ENCODE measurements at regions not wholly inside any gene's neighbourhood (a gene's known extent, or its start where the extent isn't known, plus 50 kb on each side); places are given as distances from the start of the nearest gene placed in this dataset.
A peak's percentile ranks its signal among the peaks of the same experiment; 100 is the strongest.

DNA sequence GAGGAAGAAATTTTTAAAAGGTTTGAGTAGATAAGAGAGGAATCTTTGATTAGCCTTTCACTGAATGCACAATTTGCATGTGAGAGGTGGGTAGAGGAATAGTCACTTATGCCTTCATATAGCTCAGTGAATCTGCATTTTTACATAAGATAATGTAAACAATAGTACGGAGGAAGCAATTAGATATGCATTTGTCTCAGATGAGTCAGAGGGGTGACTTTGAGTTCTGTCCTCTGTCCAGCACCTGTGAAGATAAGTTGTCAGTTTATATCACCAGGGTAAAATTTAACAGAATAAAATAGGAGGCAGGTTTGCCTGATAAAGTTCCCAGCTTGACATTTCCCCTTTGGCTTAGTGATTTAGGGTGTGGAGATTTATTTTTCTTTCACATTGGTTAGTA is 841.9 kb downstream of the PCDH18 start:
- Mint-ChIP-seq H3K4me3 (ENCODE audit: unreplicated experiment) (no peak overlapping the region), H3K9me3 (ENCODE audit: unreplicated experiment) (no peaks in the 10 kb centered on the region), H3K4me1 (ENCODE audit: unreplicated experiment) (peaks cover 10% of the 10 kb centered on the region), H3K27me3 (ENCODE audit: unreplicated experiment) (no peaks in the 10 kb centered on the region), H3K36me3 (ENCODE audit: unreplicated experiment) (no peaks in the 10 kb centered on the region), H3K27ac (ENCODE audit: unreplicated experiment) (no peak overlapping the region)
- no peak for DNase-seq (ENCODE audit: extremely low spot score, unreplicated experiment)
- TF ChIP-seq, protein P1, sequence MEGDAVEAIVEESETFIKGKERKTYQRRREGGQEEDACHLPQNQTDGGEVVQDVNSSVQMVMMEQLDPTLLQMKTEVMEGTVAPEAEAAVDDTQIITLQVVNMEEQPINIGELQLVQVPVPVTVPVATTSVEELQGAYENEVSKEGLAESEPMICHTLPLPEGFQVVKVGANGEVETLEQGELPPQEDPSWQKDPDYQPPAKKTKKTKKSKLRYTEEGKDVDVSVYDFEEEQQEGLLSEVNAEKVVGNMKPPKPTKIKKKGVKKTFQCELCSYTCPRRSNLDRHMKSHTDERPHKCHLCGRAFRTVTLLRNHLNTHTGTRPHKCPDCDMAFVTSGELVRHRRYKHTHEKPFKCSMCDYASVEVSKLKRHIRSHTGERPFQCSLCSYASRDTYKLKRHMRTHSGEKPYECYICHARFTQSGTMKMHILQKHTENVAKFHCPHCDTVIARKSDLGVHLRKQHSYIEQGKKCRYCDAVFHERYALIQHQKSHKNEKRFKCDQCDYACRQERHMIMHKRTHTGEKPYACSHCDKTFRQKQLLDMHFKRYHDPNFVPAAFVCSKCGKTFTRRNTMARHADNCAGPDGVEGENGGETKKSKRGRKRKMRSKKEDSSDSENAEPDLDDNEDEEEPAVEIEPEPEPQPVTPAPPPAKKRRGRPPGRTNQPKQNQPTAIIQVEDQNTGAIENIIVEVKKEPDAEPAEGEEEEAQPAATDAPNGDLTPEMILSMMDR (IDR thresholded peaks at IDR 0.05): no peak

DNA sequence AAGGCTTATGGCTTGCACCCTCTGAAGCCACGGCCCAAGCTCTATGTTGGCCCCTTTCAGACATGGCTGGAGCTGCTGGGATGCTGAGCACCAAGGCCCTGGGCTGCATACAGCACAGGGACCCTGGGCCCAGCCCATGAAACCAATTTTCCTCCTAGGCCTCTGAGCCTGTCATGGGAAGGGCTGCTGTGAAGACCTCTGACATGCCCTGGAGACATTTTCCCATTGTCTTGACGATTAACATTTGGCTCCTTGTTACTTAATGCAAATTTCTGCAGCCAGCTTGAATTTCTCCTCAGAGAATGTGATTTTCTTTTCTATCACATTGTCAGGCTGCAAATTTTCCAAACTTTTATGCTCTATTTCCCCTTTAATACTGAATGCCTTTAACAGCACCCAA is 844.7 kb downstream of the PCDH18 start:
- Mint-ChIP-seq H3K27me3 (ENCODE audit: unreplicated experiment) (no peaks in the 10 kb centered on the region), H3K4me1 (ENCODE audit: unreplicated experiment) (peaks cover 10% of the 10 kb centered on the region), H3K36me3 (ENCODE audit: unreplicated experiment) (no peaks in the 10 kb centered on the region), H3K9me3 (ENCODE audit: unreplicated experiment) (no peaks in the 10 kb centered on the region), H3K27ac (ENCODE audit: unreplicated experiment) (no peak overlapping the region), H3K4me3 (ENCODE audit: unreplicated experiment) (no peak overlapping the region)
- TF ChIP-seq, protein P1 (IDR thresholded peaks at IDR 0.05): no peak
- no peak for DNase-seq (ENCODE audit: extremely low spot score, unreplicated experiment)

DNA sequence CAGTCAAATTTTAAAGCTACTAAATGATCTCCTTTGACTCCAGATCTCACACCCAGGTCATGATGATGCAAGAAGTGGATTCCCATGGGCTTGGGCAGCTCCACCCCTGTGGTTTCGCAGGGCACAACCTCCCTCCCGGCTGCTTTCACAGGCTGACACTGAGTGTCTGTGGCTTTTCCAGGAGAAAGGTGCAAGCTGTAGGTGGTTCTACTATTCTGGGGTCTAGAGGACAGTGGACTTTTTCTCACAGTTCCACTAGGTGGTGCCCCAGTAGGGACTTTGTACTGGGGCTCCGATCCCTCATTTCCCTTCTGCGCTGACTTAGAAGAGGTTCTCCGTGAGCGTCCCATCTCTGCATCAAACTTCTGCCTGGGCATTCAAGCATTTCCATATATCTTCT is 845.2 kb downstream of the PCDH18 start:
- no peak overlapping the region for H3K27ac Mint-ChIP-seq (ENCODE audit: unreplicated experiment)
- no peaks in the 10 kb centered on the region for H3K27me3 Mint-ChIP-seq (ENCODE audit: unreplicated experiment)
- TF ChIP-seq, protein P1 (IDR thresholded peaks at IDR 0.05): peak; percentile 19
- DNase-seq (ENCODE audit: extremely low spot score, unreplicated experiment): no peak
- H3K4me3 Mint-ChIP-seq (ENCODE audit: unreplicated experiment): no peak overlapping the region
- H3K4me1 Mint-ChIP-seq (ENCODE audit: unreplicated experiment): peaks cover 10% of the 10 kb centered on the region
- H3K9me3 Mint-ChIP-seq (ENCODE audit: unreplicated experiment): no peaks in the 10 kb centered on the region
- no peaks in the 10 kb centered on the region for H3K36me3 Mint-ChIP-seq (ENCODE audit: unreplicated experiment)

DNA sequence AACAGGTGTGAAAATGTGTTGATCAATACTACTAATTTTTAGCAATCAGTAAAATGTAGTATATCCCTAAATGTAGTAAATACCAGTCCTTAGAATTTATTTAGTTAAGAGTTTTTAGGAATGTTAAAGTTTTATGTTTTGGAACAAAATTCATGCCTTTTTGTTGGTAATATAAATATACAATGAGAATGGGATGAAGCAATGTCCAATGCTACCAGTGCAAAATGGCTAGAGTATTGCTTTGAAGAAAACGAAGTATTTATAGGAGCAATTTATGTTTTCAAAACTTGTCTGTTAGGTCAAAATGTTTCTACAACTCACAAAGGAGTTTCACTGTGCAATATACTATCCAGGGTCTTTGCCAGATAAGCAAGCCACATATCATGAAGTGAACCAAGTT is 851.5 kb downstream of the PCDH18 start:
- no peak for DNase-seq (ENCODE audit: extremely low spot score, unreplicated experiment)
- TF ChIP-seq, protein P1 (IDR thresholded peaks at IDR 0.05): no peak
- Mint-ChIP-seq H3K4me1 (ENCODE audit: unreplicated experiment) (peaks cover 13% of the 10 kb centered on the region), H3K9me3 (ENCODE audit: unreplicated experiment) (no peaks in the 10 kb centered on the region), H3K27me3 (ENCODE audit: unreplicated experiment) (no peaks in the 10 kb centered on the region), H3K36me3 (ENCODE audit: unreplicated experiment) (no peaks in the 10 kb centered on the region), H3K27ac (ENCODE audit: unreplicated experiment) (no peak overlapping the region), H3K4me3 (ENCODE audit: unreplicated experiment) (no peak overlapping the region)

DNA sequence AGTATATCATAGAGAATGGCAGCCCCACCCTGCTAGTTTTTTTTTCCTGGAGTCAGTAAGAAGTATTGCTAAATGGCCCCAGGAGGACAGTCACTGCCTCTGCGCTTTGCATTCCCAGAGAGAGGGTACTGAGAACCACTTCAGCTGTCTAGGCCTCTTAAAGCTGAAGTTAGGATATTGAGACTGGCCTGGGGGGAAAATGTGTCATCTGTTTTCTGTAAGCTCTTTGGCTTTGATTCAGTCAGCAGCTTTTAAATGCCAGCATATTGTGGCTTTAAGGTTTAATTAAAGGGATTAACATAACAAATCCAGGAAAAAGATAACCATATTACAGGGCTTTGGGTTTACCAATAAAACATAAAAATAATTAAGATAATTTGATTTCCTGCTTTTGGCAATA is 852.0 kb downstream of the PCDH18 start:
- Mint-ChIP-seq H3K36me3 (ENCODE audit: unreplicated experiment) (no peaks in the 10 kb centered on the region), H3K27me3 (ENCODE audit: unreplicated experiment) (no peaks in the 10 kb centered on the region), H3K4me1 (ENCODE audit: unreplicated experiment) (peaks cover 13% of the 10 kb centered on the region), H3K4me3 (ENCODE audit: unreplicated experiment) (no peak overlapping the region), H3K9me3 (ENCODE audit: unreplicated experiment) (no peaks in the 10 kb centered on the region), H3K27ac (ENCODE audit: unreplicated experiment) (no peak overlapping the region)
- no peak for DNase-seq (ENCODE audit: extremely low spot score, unreplicated experiment)
- TF ChIP-seq, protein P1 (IDR thresholded peaks at IDR 0.05): no peak
